ENCODE measurements at regions not wholly inside any gene's neighbourhood (a gene's known extent, or its start where the extent isn't known, plus 50 kb on each side); places are given as distances from the start of the nearest gene placed in this dataset.

DNA sequence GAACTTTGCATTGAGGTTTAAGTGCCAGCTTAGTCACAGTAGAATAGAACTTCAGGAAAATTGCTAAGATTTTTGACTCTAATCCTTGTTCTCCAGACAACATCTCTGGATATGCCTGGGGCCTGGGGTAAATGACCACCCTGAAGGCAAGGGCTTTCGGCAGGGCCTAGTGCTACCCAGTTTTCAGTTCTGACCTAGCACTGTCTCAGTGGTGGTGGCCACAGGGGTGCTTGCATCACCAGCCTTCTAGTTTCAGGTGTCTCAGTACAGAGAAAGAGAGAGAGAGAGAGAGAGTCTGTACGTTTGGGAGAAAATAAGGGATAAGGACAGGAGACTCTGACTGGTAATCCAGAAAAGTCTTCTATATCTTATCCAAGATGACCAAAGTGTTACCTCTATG is 890.5 kb downstream of the JRKL start:
- CTCF ChIA-PET, result no interaction called here
- ATAC-seq (no peak), DNase-seq (no peak)
- peaks cover 2% of the 10 kb centered on the region for H3K9me3 Mint-ChIP-seq (ENCODE audit: low read depth)
- H3K27ac Mint-ChIP-seq, result no peak overlapping the region
- H3K36me3 Mint-ChIP-seq, result no peaks in the 10 kb centered on the region
- H3K4me3 Mint-ChIP-seq, result no peak overlapping the region
- no peaks in the 10 kb centered on the region for H3K4me1 Mint-ChIP-seq
- no peaks in the 10 kb centered on the region for H3K27me3 Mint-ChIP-seq

DNA sequence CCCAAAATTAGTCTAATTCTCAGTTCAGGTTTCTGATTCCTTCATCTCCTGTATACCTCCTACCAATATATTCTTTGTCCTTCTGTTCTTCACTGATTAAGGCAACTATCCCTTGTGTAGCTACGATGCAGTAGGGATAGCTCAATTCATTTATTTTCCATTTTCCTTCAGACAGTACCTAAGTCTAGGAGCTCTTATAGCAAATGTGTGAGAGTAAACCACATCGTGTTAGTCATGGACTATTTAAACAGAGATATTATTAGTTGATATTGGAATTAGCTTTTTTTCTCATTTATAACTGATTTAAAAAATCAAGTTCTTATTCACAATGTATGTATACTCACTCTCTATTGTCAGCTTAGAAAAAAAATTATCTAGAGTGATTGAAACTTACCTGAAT is 900.0 kb downstream of the JRKL start:
- Mint-ChIP-seq H3K27me3 (no peaks in the 10 kb centered on the region), H3K4me3 (no peak overlapping the region), H3K9me3 (ENCODE audit: low read depth) (peaks cover 6% of the 10 kb centered on the region), H3K27ac (no peak overlapping the region), H3K4me1 (no peaks in the 10 kb centered on the region), H3K36me3 (no peaks in the 10 kb centered on the region)
- no peak for ATAC-seq
- no peak for DNase-seq
- CTCF ChIA-PET, result no interaction called here

- DNase-seq, result no peak
- Mint-ChIP-seq H3K4me1 (no peaks in the 10 kb centered on the region), H3K27me3 (no peaks in the 10 kb centered on the region), H3K36me3 (no peaks in the 10 kb centered on the region), H3K4me3 (no peak overlapping the region), H3K9me3 (ENCODE audit: low read depth) (peaks cover 6% of the 10 kb centered on the region), H3K27ac (no peak overlapping the region)
- CTCF ChIA-PET, result no interaction called here
- no peak for ATAC-seq
Observed at GRCh38 chr11:97290464-97291041, 900.7 kb downstream of the JRKL start.

GRCh38 chr11:97296301-97296700 is 906.5 kb downstream of the JRKL start:
- peaks cover 4% of the 10 kb centered on the region for H3K9me3 Mint-ChIP-seq (ENCODE audit: low read depth)
- no peak overlapping the region for H3K27ac Mint-ChIP-seq
- CTCF ChIA-PET, result no interaction called here
- H3K4me1 Mint-ChIP-seq, result no peaks in the 10 kb centered on the region
- no peaks in the 10 kb centered on the region for H3K27me3 Mint-ChIP-seq
- ATAC-seq (no peak), DNase-seq (no peak)
- H3K36me3 Mint-ChIP-seq, result no peaks in the 10 kb centered on the region
- H3K4me3 Mint-ChIP-seq, result no peak overlapping the region

DNA sequence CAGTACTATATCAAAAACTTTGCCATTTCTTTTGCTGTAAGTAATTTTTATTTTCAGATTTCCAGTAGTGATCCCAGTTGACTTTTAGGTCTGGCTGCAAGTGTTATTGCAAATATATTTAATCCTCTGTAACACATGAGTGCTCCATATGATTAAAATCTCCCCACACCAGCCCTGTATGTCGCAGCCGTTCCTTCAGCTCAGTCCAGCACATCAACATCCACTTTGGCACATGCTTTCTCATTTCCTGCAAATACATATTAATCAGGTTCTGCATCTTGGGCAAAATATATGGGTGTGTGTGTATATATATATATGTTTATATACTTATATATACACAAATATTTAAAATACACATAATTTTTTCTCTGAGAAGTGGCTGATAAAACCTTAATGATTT is 919.5 kb downstream of the JRKL start:
- Mint-ChIP-seq H3K36me3 (no peaks in the 10 kb centered on the region), H3K27ac (no peak overlapping the region), H3K27me3 (no peaks in the 10 kb centered on the region), H3K4me1 (no peaks in the 10 kb centered on the region), H3K4me3 (no peak overlapping the region), H3K9me3 (ENCODE audit: low read depth) (peaks cover 4% of the 10 kb centered on the region)
- CTCF ChIA-PET, result no interaction called here
- ATAC-seq, result no peak
- no peak for DNase-seq

- DNase-seq (no peak), ATAC-seq (no peak)
- no peaks in the 10 kb centered on the region for H3K9me3 Mint-ChIP-seq (ENCODE audit: low read depth)
- CTCF ChIA-PET, result no interaction called here
- H3K4me1 Mint-ChIP-seq, result no peaks in the 10 kb centered on the region
- H3K36me3 Mint-ChIP-seq, result no peaks in the 10 kb centered on the region
- no peak overlapping the region for H3K27ac Mint-ChIP-seq
- H3K27me3 Mint-ChIP-seq, result no peaks in the 10 kb centered on the region
- H3K4me3 Mint-ChIP-seq, result no peak overlapping the region
Observed at GRCh38 chr11:97325693-97326092, 935.9 kb downstream of the JRKL start.

- H3K27me3 Mint-ChIP-seq, result no peaks in the 10 kb centered on the region
- no peak for DNase-seq
- H3K4me1 Mint-ChIP-seq, result no peaks in the 10 kb centered on the region
- CTCF ChIA-PET, result no interaction called here
- peaks cover 2% of the 10 kb centered on the region for H3K9me3 Mint-ChIP-seq (ENCODE audit: low read depth)
- H3K36me3 Mint-ChIP-seq, result no peaks in the 10 kb centered on the region
- ATAC-seq, result no peak
- no peak overlapping the region for H3K4me3 Mint-ChIP-seq
- H3K27ac Mint-ChIP-seq, result no peak overlapping the region
Observed at GRCh38 chr11:97332271-97332670, 942.5 kb downstream of the JRKL start.

GRCh38 chr11:97336064-97336463 is 946.3 kb downstream of the JRKL start:
- H3K4me3 Mint-ChIP-seq, result no peak overlapping the region
- no peaks in the 10 kb centered on the region for H3K27me3 Mint-ChIP-seq
- DNase-seq (no peak), ATAC-seq (no peak)
- CTCF ChIA-PET, result no interaction called here
- H3K9me3 Mint-ChIP-seq (ENCODE audit: low read depth), result peaks cover 5% of the 10 kb centered on the region
- no peaks in the 10 kb centered on the region for H3K36me3 Mint-ChIP-seq
- H3K27ac Mint-ChIP-seq, result no peak overlapping the region
- no peaks in the 10 kb centered on the region for H3K4me1 Mint-ChIP-seq

GRCh38 chr11:97345032-97345431 is 955.2 kb downstream of the JRKL start:
- CTCF ChIA-PET, result no interaction called here

DNA sequence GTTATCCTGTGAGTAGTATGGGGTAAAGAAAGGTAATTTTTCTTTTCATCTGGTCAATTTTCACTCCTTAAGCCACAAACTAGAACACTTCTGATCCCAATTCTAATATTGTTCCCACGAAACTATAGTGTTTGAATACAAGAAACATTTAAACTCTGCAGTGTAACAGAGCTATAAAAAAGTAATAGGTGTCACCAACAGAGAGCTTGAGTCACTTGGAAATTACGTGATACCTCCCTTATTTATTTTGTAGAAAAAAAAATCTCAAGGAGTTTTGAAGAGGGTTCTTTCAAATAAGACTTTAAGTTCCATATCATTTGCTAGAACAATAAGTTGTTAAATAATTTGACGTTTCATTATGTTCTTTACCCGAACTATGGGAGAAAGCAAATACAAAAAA is 959.4 kb downstream of the JRKL start:
- no peaks in the 10 kb centered on the region for H3K36me3 Mint-ChIP-seq
- H3K4me1 Mint-ChIP-seq, result no peaks in the 10 kb centered on the region
- H3K4me3 Mint-ChIP-seq, result no peak overlapping the region
- no peak overlapping the region for H3K27ac Mint-ChIP-seq
- ATAC-seq (no peak), DNase-seq (no peak)
- H3K9me3 Mint-ChIP-seq (ENCODE audit: low read depth), result peaks cover 13% of the 10 kb centered on the region
- CTCF ChIA-PET, result no interaction called here
- H3K27me3 Mint-ChIP-seq, result no peaks in the 10 kb centered on the region

More at GRCh38 chr11:97345032-97345431, 955.2 kb downstream of the JRKL start:
- DNase-seq (no peak), ATAC-seq (no peak)
- Mint-ChIP-seq H3K4me1 (no peaks in the 10 kb centered on the region), H3K27me3 (no peaks in the 10 kb centered on the region), H3K36me3 (no peaks in the 10 kb centered on the region), H3K9me3 (ENCODE audit: low read depth) (peaks cover 3% of the 10 kb centered on the region), H3K27ac (no peak overlapping the region), H3K4me3 (no peak overlapping the region)

DNA sequence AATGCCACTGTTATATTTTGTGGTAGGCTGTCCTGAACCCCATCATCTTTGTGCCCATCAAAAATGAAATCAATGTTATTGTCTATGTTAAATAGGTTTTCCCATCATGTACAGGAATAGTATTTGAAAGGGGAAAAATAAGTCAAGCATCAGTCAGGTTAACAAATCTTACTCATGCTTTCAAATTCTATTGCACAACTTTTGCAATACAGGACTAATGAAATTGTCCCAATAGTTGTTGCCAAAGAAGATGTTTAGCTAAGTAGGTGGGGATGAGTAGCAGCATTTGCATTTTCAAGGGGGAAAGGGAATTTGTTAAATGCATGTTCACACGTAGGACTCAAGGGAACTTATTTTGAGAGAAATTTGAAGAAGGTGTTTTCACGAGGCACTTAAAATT is 962.1 kb downstream of the JRKL start:
- Mint-ChIP-seq H3K27me3 (no peaks in the 10 kb centered on the region), H3K27ac (no peak overlapping the region), H3K4me3 (no peak overlapping the region), H3K9me3 (ENCODE audit: low read depth) (peaks cover 9% of the 10 kb centered on the region), H3K36me3 (no peaks in the 10 kb centered on the region), H3K4me1 (no peaks in the 10 kb centered on the region)
- CTCF ChIA-PET, result no interaction called here
- ATAC-seq (no peak), DNase-seq (no peak)

DNA sequence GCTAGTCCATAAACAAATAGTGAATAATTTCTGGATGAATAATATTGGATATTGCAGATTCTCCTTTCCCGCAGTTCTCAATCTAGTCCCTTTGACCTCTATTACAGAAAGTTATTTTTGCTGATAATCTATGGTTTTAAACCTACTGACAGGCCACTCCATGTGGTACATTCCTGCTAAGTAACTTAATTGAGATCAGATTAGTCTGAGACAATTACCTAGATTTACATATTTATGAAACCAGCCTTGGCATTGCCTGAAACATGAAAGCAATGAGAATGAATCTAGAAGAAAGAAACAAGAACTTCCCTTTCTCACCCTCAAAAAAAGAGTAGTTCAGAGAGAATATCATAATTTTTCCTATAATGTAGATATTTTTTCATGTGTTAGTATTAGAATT is 964.2 kb downstream of the JRKL start:
- H3K36me3 Mint-ChIP-seq, result no peaks in the 10 kb centered on the region
- DNase-seq (no peak), ATAC-seq (no peak)
- H3K27me3 Mint-ChIP-seq, result no peaks in the 10 kb centered on the region
- H3K9me3 Mint-ChIP-seq (ENCODE audit: low read depth), result peaks cover 9% of the 10 kb centered on the region
- CTCF ChIA-PET, result no interaction called here
- H3K4me3 Mint-ChIP-seq, result no peak overlapping the region
- H3K4me1 Mint-ChIP-seq, result no peaks in the 10 kb centered on the region
- H3K27ac Mint-ChIP-seq, result no peak overlapping the region

DNA sequence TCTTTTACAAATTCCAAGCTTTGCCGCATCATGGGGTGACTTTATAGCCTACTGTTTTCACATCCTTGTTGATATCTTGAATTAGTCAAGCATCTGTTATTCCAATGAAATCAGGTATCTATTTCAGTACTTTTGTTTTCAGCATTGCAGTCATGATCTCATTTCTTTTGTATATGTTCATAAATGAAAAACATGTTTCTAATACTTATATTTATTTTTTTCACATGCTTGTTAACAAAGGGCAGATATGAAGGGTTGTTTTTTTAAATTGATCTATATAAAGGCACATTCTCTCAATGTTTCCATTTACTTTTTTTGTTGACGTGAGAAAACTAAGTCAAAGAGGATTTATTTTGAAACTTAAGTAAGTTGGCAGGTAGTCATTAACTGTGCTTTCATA is 964.8 kb downstream of the JRKL start:
- H3K4me3 Mint-ChIP-seq, result no peak overlapping the region
- no peaks in the 10 kb centered on the region for H3K4me1 Mint-ChIP-seq
- no peak overlapping the region for H3K27ac Mint-ChIP-seq
- no peaks in the 10 kb centered on the region for H3K27me3 Mint-ChIP-seq
- H3K36me3 Mint-ChIP-seq, result no peaks in the 10 kb centered on the region
- CTCF ChIA-PET, result no interaction called here
- H3K9me3 Mint-ChIP-seq (ENCODE audit: low read depth), result peaks cover 9% of the 10 kb centered on the region
- no peak for DNase-seq
- no peak for ATAC-seq

GRCh38 chr11:97355230-97355629 is 965.4 kb downstream of the JRKL start:
- Mint-ChIP-seq H3K27ac (no peak overlapping the region), H3K4me1 (no peaks in the 10 kb centered on the region), H3K4me3 (no peak overlapping the region), H3K9me3 (ENCODE audit: low read depth) (peaks cover 9% of the 10 kb centered on the region), H3K36me3 (no peaks in the 10 kb centered on the region), H3K27me3 (no peaks in the 10 kb centered on the region)
- CTCF ChIA-PET, result no interaction called here
- DNase-seq (no peak), ATAC-seq (no peak)

- no peak for DNase-seq
- Mint-ChIP-seq H3K27ac (no peak overlapping the region), H3K4me1 (no peaks in the 10 kb centered on the region), H3K27me3 (no peaks in the 10 kb centered on the region), H3K4me3 (no peak overlapping the region), H3K9me3 (ENCODE audit: low read depth) (peaks cover 4% of the 10 kb centered on the region), H3K36me3 (no peaks in the 10 kb centered on the region)
- ATAC-seq, result no peak
- CTCF ChIA-PET, result no interaction called here
Observed at GRCh38 chr11:97356144-97356543, 966.3 kb downstream of the JRKL start.

All from activated CD8-positive, alpha-beta memory T cell treated with anti-CD3 and anti-CD28 coated beads, Interleukin-2, amount 10 ng/mL, durations not matched to agents 7 days and 5 days (primary cell).